GM13976 (cell line): ENCODE measurements at regions not wholly inside any gene's neighbourhood (a gene's known extent, or its start where the extent isn't known, plus 50 kb on each side); places are given as distances from the start of the nearest gene placed in this dataset.

ENCODE experiments used
- DNase-seq: peaks from one replicate; pipeline ENCODE4 v3.0.0; 2012; ENCODE audit warnings: low spot score
- CTCF ChIP-seq: IDR thresholded peaks from 2 replicates; pipeline ENCODE4 v1.5.1; 2012; ENCODE audit warnings: borderline replicate concordance, mild to moderate bottlenecking; ENCODE audit not compliant: insufficient read depth; ENCODE audit errors: extremely low read depth, missing control alignments, control extremely low read depth
- in situ Hi-C: fragments of 300-500 bp; cut with MboI; formaldehyde crosslinking; loops from one replicate; pipeline ENCODE4 v1.12.0; 2022; ENCODE audit warnings: low sequenced_read_pairs, mixed read lengths, inconsistent platforms; ENCODE audit not compliant: unreplicated experiment

- in situ Hi-C loops: no loop called here
- TF ChIP-seq CTCF: no peak
- no peak for DNase-seq
Measured at GRCh38 chr12:124210991-124211577, 83.8 kb upstream of the RFLNA start.

GRCh38 chr12:124211753-124212152, 83.1 kb upstream of the RFLNA start:
- DNase-seq: no peak
- in situ Hi-C loops: no loop called here
- no peak for TF ChIP-seq CTCF

- in situ Hi-C loops: no loop called here
- no peak for TF ChIP-seq CTCF
- no peak for DNase-seq
Measured at GRCh38 chr12:124213666-124214347, 81.1 kb upstream of the RFLNA start.

GRCh38 chr12:124214574-124214973, 80.3 kb upstream of the RFLNA start:
- no peak for DNase-seq
- no peak for TF ChIP-seq CTCF
- in situ Hi-C loops: no loop called here

- in situ Hi-C loops: no loop called here
- no peak for DNase-seq
- TF ChIP-seq CTCF: no peak
Measured at GRCh38 chr12:124216966-124217365, 77.9 kb upstream of the RFLNA start.

- in situ Hi-C loops: no loop called here
- TF ChIP-seq CTCF: no peak
- DNase-seq: no peak
Measured at GRCh38 chr12:124217508-124218242, 77.2 kb upstream of the RFLNA start.
